ENCODE measurements at regions not wholly inside any gene's neighbourhood (a gene's known extent, or its start where the extent isn't known, plus 50 kb on each side); places are given as distances from the start of the nearest gene placed in this dataset.
"Not testable (repeated sequence)": the region's sequence is repeated elsewhere in the genome, so short reads cannot be mapped to it uniquely, and the experiment has no call there.

- DNase-seq (ENCODE audit: low read depth in 4 of 4, low spot score in 3 of 4), result no peak
These were observed 256.1 kb upstream of the ONECUT1 start for GRCh38 chr15:53046153-53046790.

- no peak for DNase-seq (ENCODE audit: low read depth in 4 of 4, low spot score in 3 of 4)
These were observed 248.5 kb upstream of the ONECUT1 start for GRCh38 chr15:53038655-53038941.

GRCh38 chr15:53037904-53038654, 247.9 kb upstream of the ONECUT1 start:
- DNase-seq (ENCODE audit: low read depth in 4 of 4, low spot score in 3 of 4), result no peak

- DNase-seq (ENCODE audit: low read depth in 4 of 4, low spot score in 3 of 4), result no peak
These were observed 246.5 kb upstream of the ONECUT1 start for GRCh38 chr15:53036641-53037040.

GRCh38 chr15:53034767-53035245, 244.7 kb upstream of the ONECUT1 start:
- no peak for DNase-seq (ENCODE audit: low read depth in 4 of 4, low spot score in 3 of 4)

- DNase-seq (ENCODE audit: low read depth in 4 of 4, low spot score in 3 of 4), result no peak
These were observed 243.6 kb upstream of the ONECUT1 start for GRCh38 chr15:53033709-53034108.

GRCh38 chr15:53031469-53031868, 241.3 kb upstream of the ONECUT1 start:
- no peak for DNase-seq (ENCODE audit: low read depth in 4 of 4, low spot score in 3 of 4)

GRCh38 chr15:53022788-53023187, 232.7 kb upstream of the ONECUT1 start:
- DNase-seq (ENCODE audit: low read depth in 4 of 4, low spot score in 3 of 4), result no peak

- DNase-seq (ENCODE audit: low read depth in 4 of 4, low spot score in 3 of 4), result no peak
These were observed 223.2 kb upstream of the ONECUT1 start for GRCh38 chr15:53013329-53013728.

- DNase-seq (ENCODE audit: low read depth in 4 of 4, low spot score in 3 of 4), result not testable (repeated sequence)
These were observed 221.6 kb upstream of the ONECUT1 start for GRCh38 chr15:53011779-53012178.

- DNase-seq (ENCODE audit: low read depth in 4 of 4, low spot score in 3 of 4), result no peak
These were observed 219.0 kb upstream of the ONECUT1 start for GRCh38 chr15:53009093-53009492.

GRCh38 chr15:53000409-53000808, 210.3 kb upstream of the ONECUT1 start:
- no peak for DNase-seq (ENCODE audit: low read depth in 4 of 4, low spot score in 3 of 4)

- DNase-seq (ENCODE audit: low read depth in 4 of 4, low spot score in 3 of 4), result no peak
These were observed 207.0 kb upstream of the ONECUT1 start for GRCh38 chr15:52997123-52997522.

- no peak for DNase-seq (ENCODE audit: low read depth in 4 of 4, low spot score in 3 of 4)
These were observed 204.2 kb upstream of the ONECUT1 start for GRCh38 chr15:52994290-52994689.

GRCh38 chr15:52984507-52984906, 194.4 kb upstream of the ONECUT1 start:
- DNase-seq (ENCODE audit: low read depth in 4 of 4, low spot score in 3 of 4), result no peak

GRCh38 chr15:52980446-52980845, 190.3 kb upstream of the ONECUT1 start:
- no peak for DNase-seq (ENCODE audit: low read depth in 4 of 4, low spot score in 3 of 4)

GRCh38 chr15:52976516-52977075, 186.5 kb upstream of the ONECUT1 start:
- DNase-seq (ENCODE audit: low read depth in 4 of 4, low spot score in 3 of 4), result no peak

- no peak for DNase-seq (ENCODE audit: low read depth in 4 of 4, low spot score in 3 of 4)
These were observed 185.9 kb upstream of the ONECUT1 start for GRCh38 chr15:52975941-52976449.

- no peak for DNase-seq (ENCODE audit: low read depth in 4 of 4, low spot score in 3 of 4)
These were observed 173.7 kb upstream of the ONECUT1 start for GRCh38 chr15:52963865-52964264.

- DNase-seq (ENCODE audit: low read depth in 4 of 4, low spot score in 3 of 4), result no peak
These were observed 170.1 kb upstream of the ONECUT1 start for GRCh38 chr15:52960283-52960682.

GRCh38 chr15:52943746-52944145, 153.6 kb upstream of the ONECUT1 start:
- no peak for DNase-seq (ENCODE audit: low read depth in 4 of 4, low spot score in 3 of 4)

- no peak for DNase-seq (ENCODE audit: low read depth in 4 of 4, low spot score in 3 of 4)
These were observed 146.4 kb upstream of the ONECUT1 start for GRCh38 chr15:52936489-52936888.

Measured in right renal pelvis (tissue), 4 donors.